SU-DHL-6 (cell line): ENCODE measurements at regions not wholly inside any gene's neighbourhood (a gene's known extent, or its start where the extent isn't known, plus 50 kb on each side); places are given as distances from the start of the nearest gene placed in this dataset.

Experiments used
- CTCF ChIP-seq: fragments of 200-600 bp; sonication (generic); IDR thresholded peaks from one replicate; pipeline ENCODE4 v1.5.1; 2017; ENCODE audit warnings: antibody characterized with exemption, mild to moderate bottlenecking, low read length, moderate library complexity; ENCODE audit not compliant: insufficient read depth, poor library complexity, severe bottlenecking
- EZH2phosphoT487 ChIP-seq: fragments of 200-600 bp; sonication (generic), shearing (Covaris generic); conservative IDR thresholded peaks from 2 replicates; pipeline ENCODE4 v1.6.1; 2018; ENCODE audit warnings: mild to moderate bottlenecking, antibody characterized with exemption, low read length, moderate library complexity, mixed read lengths

DNA sequence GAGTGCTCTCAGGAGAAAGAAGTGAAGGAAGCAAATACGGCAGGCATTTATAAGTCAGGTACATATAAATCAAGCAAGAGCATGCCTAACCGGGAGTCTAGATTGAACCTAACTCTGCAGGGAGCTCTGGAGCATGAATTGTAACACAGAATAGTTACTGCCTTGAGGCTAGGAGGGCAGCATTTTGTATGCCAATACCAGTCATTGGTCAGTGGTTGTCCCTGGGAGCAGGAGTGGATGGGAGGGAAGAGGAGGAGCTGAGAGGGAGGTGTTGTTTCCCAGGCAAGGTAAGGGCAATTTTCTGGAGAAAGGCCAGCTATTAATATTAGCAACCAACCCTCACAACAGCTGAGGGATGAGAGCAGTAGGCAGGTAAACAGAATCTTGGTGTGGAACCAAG is 224.7 kb upstream of the DCAF8L1 start:
- TF ChIP-seq CTCF (no peak), EZH2phosphoT487 (no peak)
